GM21381 (cell line): ENCODE measurements at regions not wholly inside any gene's neighbourhood (a gene's known extent, or its start where the extent isn't known, plus 50 kb on each side); places are given as distances from the start of the nearest gene placed in this dataset.
A peak's percentile ranks its signal among the peaks of the same experiment; 100 is the strongest.

Experiments
- ATAC-seq: cut with Tn5 transposase; IDR thresholded peaks from one replicate; pipeline ENCODE4 v1.9.1; 2021; ENCODE audit warnings: mild to moderate bottlenecking, moderate library complexity; ENCODE audit not compliant: unreplicated experiment

DNA sequence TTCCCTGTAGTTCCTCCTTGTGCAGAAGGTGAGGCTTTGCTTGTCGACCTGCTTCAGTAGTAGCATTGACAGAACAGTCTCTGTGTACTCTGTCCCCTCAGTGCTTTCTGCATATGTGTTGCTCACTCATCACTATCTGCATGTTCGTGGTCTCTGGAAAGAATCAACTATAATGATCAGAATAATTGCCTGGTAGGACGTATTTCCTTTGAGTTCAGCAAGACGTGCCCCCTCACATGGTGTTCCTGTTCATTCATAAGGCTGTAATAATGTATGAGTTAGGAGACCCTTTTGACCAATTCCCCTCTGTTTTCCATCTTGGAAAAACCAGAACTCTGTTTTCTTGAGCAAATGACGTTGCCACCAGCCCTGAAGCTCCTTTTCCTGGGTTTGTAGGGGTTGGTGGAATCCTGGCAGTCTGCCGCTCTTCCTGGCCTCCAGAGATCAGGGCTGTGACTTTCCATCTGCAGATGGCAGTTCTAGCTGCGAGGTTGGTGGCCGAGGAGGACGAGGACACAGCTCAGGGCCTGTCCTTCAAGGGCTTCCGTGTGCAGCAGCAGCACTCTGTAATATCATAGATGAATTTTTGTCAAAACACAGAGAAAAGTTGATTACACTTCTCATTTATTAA, 61.9 kb downstream of the EXOSC2 start:
- no peak for ATAC-seq

DNA sequence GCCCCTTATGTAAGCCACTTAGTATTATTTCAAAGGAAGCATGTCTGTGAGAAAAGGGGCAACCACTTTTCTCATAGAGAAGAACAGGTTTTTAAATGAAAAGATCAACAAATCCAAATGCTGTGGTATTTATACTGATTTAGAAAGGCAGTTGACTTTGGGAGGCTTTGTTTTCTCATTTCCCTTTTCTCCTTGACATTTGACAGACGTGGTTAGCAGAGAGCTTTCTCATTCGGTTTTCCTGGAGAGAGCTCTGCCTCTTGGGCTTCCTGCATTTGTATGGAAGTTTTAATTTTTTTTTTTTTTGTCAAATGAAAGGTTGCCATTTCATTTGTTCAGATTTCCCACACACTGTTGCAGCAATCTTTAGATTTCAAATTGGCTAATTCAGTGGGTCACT, 62.5 kb downstream of the EXOSC2 start:
- no peak for ATAC-seq

DNA sequence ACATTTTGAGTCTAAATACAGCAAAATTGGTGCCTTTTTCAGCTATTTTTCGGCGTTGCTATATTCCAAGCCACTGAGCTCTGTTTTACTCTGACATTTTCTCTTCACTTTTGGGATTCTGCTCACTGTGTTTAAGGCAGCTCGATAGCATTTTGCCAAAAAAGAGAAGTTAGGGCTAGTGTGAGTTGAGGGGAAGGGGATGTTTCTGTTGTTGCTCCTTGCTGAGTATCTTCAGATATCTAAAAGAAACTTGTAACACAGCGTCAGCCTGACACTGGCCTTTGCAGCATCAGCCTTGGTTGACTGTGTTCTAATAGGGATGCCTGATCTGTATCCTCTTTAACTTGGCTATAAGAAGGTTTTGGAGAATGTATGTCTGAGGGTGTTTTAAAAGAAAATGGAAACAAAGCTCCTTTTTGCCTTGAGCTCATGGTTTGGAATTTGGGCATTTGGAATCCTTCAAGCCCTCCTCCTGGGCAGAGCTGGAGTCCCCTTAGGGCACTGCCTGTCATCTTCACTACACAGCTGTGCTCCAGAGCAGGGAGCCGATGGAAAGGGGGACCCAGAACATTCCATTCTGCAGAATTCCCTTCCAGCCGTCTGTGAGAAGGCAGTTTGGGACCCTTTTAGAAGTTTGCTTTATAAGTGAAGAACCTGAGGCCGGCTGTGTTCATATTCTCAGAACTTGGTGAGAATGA, 63.0 kb downstream of the EXOSC2 start:
- ATAC-seq, result no peak

DNA sequence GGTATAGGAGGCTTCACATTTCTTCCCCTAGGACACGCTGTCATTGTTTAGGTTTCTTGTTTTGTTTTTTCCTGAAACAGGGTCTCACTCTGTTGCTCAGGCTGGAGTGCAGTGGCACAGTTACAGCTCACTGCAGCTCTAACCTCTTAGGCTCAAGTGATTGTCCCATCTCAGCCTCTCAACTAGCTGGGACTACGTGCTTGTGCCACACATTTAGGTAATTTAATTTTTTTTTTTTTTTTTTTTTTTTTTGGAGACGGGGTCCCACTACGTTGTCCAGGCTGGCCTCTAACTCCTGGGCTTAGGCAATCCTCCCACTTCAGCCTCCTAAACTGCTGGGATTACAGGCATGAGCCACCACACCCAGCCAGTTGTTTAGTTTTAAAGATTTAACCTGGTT, 66.2 kb downstream of the EXOSC2 start:
- ATAC-seq, result no peak

DNA sequence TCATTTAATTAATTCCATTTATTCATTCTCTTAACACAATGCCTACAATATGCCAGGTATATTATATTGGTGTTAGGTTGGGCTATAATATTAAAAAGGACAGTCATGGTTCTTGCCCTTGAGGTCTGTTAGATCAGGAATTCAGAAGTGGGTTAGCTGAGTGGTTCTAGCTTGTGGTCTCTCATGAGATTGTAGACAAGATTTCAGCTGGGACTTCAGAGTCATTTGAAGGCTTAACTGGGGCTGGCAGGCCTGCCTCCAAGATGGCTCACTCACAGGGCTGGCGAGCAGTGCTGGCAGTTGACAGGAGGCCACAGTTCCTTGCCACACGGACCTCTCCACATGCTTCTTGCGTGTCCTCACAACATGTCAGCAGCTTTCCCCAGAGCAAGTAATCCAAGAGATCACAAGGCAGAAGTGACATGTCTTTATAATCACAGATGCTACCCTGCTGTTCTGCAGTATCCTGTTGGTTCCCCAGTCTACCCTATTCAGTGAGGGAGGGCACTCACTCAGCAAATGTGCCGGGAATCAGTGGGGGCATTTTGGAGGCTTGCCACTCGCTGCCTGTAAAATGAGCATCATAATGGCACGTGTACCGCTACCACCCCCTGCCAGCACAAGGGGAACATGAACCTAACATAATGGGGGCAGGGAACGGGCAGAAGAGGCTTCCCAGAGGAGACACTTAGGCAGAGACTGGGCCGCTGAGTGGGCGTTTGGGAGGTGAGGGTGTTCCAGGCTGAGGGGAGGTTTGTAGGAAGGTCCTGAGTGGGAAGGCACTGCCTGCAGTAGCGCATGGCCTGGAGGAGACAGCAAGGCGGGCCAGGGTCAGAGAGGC, 70.0 kb downstream of the EXOSC2 start:
- ATAC-seq, result no peak

DNA sequence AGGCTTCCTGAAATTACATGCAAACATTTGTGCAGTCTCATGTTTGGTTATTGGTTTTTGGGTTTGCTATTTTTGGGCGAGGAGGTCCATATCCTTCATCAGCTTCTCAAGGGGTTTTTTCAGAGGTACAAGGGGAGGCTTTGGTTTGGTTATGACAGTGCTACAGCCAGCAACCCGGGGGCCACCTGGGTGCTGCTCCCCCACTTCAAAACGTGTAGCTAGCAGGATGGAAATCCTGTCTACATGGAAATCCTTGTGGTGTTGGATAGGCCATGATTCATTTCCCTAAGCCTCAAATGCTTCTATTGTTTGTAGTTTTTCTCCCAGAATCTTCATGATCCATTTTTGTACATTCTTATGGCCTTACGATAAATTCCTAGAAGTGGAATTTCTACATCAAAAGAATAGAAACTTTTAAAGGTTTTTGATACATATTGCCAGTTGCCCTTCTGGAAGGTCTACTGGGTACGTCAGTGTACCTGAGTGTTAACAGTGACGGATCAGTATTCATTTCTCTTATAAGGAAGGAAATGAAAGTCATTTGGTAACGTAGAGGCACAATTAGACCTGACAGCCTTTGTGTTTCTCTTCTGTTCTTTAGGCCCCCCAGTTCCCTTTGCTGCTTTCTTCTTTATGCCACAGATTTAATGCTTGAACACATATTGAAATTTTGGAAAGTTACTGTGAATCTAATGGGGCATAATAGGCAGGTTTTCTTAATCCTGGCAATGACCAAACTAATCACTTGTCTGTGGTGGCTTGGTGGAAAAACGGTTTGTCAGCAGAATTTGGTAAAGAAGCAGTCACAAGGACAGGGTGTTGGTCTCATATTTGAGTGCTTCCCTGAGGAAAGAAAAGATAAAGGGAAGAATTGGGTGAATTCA, 69.7 kb upstream of the ABL1 start:
- ATAC-seq, result peak; percentile 68

DNA sequence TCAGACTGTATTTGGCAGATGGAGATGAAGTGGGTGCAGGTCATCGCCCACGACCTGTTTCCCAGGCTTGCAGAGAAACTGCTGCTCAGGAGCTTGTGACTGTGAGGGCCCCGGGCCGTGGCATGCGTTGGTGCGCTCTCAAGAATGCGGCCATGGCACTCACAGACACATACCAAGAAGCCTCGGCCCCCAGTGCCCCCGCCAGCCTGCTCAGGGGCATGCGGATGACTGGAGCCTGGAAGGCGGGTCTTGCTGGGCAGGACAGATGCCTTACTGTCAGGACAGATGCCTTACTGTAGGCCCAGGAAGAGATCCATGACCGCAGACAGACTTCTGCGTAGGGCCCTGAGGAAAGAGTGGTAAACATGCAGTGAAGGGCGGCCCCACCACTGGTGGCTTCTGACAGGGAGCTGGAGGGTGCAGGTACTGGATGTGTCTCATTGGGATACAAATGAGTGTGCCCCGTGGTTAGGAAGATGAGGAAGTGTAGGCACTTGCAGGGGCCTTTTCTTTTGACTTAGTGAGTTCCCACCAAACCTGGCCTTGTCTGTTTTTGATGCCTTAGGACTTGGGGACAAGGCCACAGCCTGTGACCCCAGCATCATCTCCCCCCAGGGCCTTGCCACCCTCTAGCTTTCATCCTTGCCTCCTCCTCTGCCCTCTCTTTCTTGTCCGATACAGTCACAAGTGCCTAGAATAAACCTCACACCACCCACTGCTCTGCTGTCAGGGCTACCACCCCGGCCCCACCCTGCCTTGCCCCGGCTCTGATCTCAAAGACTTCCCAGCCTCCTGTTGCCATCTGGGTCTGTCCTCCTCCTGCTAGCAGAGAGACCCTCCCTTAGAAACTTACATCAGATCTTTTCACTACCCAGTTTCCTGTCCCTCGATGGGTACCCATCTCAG, 68.8 kb upstream of the ABL1 start:
- no peak for ATAC-seq

DNA sequence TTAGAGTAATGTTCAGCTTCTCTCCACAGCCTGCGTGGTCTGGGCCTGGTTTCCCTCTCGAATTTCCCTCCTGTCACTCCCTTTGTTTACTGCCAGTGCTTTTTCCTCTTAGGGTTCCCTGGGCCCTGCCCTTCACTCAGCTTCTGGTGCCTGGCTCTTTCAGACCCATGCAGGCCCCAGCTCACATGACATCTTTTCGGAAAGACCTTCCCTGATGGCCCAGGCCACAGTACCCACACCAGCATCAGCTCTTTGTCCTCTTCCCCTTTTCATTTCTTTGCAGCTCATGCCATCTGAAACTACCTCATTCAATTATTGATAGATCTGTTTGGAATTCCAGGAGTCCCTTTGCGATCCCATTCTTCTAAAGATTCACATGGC, 68.1 kb upstream of the ABL1 start:
- no peak for ATAC-seq

DNA sequence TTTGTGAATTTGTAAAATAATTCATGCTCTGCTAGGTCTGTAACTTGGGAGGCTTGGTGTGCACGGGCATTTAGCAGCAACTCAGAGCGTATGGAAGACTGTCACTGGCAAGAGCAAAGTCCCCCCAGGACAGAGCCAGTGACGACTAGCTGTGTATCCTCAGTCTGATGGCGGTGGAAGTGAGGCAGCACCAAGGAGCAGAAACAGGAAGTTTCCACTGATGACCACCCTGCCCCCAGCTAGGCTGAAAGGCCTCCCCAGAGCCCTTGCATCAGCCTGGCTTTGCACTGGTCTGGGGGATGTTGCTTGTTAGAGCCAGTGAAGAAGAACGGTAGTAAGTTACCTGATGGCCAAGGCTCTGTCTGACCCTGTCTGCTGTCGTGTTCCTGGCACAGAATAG, 66.8 kb upstream of the ABL1 start:
- ATAC-seq, result no peak

DNA sequence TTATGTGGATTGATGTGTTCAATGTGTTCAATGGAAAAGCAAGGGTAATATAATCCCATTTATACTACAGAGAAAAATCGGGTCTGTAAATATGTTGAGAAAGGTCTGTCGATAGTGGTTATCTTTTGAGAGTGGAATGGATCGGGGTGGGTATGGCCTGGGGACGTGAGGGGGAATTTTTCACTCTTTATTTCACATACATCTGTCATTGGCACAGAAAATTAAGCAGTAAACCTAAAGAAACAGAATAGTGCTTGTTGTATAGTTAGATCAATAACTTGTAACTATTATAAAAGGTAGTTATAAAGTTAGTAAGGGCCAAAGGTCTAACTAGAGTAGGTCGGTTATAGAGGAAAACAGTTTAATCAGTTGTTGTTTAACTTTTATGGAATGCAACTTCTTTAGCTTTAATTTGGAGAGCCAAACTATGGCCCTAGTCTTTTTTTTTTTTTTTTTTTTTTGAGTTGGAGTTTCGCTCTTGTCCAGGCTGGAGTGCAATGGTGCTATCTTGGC, 66.1 kb upstream of the ABL1 start:
- no peak for ATAC-seq

DNA sequence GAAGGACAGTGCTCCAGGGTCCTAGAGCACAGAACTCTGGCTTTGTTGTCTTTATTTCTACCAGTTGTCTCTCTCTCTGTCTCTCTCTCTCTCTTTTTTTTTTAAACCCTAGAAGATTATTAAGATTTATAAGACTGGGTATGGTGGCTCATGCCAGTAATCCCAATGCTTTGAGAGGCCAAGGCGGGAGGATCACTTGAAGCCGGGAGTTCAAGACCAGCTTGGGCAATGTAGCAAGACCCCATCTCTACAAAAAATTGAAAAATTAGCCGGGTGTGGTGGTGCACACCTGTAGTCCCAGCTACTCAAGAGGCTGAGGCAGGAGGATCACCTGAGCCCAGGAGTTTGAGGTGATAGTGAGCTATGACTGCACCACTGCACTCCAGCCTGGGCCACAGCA, 65.0 kb upstream of the ABL1 start:
- ATAC-seq, result no peak

DNA sequence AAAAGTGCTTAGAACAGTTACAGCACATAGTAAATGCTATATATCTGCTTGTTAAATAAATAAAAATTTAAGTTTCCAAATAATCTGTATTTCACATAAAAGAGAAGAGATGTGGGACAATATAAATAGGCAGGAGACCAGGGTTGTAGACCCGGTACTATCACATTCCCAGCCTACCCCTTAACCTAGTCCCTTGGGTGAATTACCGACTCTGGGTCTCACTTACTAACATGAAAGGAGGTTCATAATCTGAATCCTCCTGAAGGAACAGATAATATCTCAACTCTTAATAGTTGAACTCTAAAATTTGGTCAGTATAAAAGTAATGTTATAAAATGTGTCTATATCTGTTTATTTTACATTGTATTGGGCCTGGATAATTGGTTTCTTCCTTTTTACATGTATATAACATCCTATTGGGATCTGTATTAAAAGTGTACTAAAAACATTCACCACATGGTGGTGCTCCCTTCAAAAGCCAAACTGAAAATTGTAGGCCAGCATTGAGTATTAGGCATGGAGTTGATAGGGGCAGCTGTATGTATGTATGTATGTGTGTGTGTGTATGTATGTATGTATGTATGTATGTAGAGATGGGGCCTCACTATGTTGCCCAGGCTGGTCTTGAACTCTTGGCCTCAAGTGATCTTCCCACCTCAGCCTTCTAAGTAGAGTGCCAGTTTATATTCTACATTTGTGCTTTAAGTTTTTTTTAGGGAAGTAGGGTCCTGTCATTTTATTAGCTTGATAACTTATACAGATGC, 64.2 kb upstream of the ABL1 start:
- ATAC-seq, result no peak

DNA sequence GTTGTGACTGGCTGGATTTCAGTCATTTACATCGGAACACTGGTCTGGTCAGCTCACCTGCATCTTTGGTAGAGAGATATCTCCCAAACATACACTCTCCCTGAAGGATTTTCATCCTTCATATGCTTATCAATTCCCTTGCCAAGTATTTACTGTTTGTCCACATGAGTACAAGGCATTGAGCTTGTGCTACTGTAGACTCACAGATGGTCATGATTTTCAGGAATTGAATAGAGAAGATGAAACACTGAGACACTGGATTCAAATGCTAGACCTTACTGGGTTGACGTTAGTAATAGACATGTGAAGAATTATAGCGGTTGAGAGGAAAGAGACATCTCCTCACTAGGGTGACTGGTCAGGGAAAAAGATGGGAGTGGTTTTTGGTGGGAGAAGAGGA, 62.9 kb upstream of the ABL1 start:
- no peak for ATAC-seq

DNA sequence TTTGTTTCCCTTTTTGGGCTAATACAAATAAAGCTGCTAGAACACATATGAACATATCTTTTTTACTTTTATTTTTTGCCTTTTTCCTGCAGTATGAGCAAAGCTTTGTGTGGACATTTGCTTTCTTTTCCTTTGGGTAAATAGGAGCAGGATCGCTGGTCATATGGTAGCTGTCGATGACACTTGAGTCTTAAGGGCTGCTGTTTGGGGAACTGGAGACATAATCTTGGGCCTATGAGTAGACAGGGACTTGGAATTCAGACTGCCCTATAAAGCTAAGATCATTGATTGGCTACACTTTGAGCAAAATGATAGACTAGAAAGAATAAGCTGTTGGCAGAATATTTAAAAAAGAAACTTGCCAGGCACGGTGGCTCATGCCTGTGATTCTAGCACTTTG, 60.9 kb upstream of the ABL1 start:
- ATAC-seq, result no peak

DNA sequence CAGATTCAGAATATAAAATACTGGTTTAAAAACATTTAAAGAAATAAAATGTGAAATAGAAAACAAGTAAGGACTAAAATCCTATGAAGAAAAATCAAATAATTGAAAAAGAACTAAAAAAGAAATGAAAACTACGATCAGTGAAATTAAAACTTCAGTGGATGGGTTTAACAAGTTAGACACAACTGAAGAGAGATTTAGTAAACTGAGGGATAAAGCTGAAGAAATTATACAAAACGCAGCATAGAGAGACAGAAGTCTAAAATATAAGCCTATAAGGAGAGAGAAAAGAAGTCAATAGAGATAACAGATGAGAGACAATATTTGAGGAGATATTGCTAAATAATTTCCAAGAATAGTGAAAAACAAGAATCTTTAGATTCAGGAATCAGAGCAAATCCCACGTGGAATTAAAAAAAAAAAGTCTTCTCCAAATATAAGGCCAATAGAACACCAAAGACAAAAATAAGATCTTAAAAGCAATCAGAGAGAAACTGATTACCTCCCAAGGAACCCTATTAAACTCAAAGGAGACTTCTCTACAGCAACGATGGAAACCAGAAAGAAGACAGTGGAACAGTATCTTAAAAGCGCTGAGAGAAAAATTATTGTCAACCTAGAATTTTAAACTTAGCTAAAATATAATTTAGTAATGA, 59.6 kb upstream of the ABL1 start:
- ATAC-seq, result no peak

DNA sequence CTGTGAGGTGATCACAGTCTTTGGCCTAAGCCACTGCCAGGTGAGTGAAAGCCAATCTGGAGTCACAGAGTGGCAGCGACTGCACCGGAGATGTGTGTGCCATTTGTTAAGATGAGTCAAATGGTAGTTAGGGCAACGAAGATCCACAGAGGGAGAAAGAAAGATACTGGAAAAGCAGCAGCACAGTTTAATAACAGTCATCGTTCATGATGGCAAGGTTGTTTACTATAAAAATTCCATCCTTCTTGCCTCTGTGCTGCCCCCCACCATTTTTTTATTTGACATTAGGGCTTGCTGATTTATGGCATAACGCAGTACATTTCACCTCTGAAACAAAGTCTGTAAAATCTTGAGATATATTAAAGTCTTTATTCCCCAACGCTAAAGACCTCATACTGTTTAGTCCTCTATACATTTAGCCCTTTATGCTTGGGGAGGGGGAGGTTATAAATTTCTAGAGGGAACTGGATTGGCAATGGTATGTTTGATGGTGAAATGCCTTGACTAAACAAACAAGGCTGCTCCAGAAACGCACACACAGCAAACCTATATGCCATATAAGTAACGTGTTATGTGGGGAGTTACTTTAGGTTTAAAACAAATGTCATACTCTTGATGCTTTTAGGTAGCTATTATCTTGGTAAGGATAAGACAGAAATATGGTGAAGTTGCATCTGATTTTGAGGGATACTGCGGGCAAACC, 55.8 kb upstream of the ABL1 start:
- ATAC-seq, result no peak

DNA sequence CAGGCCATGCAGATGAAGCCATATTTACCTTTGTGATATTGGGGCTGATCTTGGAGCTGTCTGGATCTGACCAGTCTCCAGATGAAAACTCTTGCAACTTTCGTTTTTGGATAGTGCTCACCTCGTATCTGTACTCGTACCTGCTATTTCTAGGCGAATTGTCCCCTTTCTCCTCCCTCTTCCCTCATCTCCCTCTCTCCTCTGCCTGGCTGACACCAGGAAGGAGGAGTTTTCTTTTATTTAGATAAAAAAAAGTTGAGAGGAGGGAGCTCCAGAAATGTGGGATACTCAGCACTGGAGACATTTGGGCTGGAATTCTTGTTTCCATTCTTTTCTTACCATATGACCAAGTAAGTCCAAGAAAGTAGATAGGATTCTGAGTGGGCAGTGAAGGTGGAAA, 54.6 kb upstream of the ABL1 start:
- no peak for ATAC-seq

DNA sequence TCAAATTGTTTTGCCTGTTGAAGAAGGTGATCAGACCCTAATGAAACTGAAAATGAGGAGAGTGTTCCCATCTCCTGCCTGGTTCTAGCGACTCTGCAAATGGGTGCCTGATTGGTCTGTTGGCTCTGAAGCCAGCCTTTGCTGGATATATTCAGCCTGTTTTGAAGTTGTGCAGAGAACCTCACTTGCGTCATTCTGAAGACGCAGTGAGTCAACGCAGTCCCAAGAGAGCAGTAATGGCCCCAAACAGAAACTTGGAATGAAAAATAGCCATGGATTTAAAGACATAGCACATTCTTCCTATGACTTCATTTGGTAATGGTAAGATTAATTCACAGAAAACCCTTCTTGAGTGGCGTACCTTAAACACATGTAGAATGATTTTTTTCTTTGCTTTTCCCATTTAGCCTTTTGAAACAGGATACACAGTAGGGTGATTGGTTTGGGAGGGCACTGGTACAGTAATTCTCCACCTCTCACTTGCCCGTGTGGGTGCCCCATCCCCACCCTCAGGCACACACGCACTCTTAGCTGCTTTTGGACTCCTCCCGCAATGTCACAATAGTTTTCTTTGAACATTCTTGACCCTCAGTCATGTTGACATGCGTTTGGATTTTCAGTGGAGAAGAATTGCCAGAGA, 54.1 kb upstream of the ABL1 start:
- ATAC-seq, result no peak
